ENCODE measurements at regions not wholly inside any gene's neighbourhood (a gene's known extent, or its start where the extent isn't known, plus 50 kb on each side); places are given as distances from the start of the nearest gene placed in this dataset.

DNA sequence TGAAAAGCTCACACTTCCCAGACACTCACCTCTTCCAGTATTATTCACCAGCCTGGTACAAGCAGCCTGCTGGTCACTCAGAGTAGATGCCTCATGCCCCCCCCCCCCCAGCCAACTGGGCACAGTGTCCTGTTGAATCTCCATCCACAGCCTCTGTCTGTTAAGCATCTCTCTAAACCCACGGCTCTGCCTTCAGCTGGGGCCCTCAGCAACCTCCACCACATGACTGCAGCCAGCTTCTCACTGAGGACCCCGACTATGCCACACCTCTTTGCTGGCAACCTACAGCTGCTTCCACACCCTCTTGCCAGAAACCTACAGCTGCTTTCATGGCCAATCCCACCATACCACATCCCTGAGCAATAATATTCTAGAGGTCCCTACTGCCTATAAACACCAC is 113.1 kb downstream of the RHOU start:
- DNase-seq (ENCODE audit: low read depth in 2 of 2) = no peak

DNA sequence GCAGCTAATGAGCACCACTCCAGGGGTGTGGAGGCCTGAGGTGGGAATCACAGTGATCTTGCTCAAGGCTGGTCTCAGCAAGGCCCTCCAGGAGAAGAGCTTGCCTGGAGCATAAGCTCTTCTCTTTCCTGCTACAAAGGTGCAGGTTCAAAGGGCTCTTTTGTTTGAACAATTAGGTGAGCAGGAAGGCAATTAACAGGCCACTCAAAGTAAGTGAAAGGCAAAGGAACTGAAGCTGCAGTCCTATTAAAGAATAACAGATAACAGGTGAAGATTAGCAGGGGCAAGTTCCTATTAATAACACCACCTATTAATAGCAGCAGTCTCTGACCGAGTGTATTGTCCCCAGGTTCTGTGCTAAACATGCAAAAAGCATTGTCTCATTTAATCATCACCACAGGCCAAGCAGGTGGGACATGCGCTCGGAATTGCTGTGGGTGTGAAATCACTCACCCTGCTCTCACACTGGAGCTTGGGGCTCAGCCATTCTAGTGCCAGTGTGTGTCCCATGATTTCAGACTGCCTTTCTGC is 113.8 kb downstream of the RHOU start:
- DNase-seq (ENCODE audit: low read depth in 2 of 2) = no peak

- DNase-seq (ENCODE audit: low read depth in 2 of 2) = no peak
These were observed 115.1 kb downstream of the RHOU start for GRCh38 chr1:228850141-228851100.

DNA sequence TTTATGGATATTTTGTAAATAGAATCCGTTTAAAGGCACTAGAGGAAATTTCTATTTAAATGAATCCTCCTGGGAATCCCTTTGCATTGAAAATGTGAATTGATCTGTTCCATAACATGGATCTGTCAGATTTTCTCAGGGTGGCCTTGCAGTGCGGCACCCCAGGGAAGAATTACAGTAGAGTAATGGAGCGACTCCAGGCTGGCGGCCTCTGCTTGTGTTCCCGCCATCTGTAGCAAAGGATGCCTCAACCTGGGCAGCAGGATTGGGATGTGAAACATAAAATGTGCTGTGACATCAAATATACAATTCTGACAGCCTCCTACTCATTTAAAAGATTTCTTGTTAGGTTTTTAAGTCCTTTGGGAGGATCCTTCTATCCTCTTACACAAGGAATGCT is 115.9 kb downstream of the RHOU start:
- no peak for DNase-seq (ENCODE audit: low read depth in 2 of 2)

DNA sequence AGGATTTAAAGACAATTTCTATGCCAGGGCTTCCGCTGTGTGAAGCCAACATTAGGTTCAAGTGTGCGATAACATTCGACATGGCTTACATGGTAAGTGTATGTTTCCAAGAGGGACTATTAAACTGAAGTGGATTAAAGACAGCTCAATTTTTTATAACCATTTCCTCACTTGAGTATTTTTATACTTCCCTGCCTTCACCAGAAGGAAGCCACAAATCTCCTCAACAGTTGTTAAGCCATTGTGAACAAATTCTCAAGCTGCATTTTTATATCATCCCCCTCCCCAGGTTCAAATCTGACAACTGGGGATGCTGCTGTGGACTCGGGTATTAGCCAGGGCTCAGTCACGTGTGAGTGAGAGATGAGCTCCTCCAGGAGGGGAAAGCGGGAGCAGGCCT is 116.3 kb downstream of the RHOU start:
- no peak for DNase-seq (ENCODE audit: low read depth in 2 of 2)

- DNase-seq (ENCODE audit: low read depth in 2 of 2) = no peak
These were observed 116.7 kb downstream of the RHOU start for GRCh38 chr1:228852024-228852423.

DNA sequence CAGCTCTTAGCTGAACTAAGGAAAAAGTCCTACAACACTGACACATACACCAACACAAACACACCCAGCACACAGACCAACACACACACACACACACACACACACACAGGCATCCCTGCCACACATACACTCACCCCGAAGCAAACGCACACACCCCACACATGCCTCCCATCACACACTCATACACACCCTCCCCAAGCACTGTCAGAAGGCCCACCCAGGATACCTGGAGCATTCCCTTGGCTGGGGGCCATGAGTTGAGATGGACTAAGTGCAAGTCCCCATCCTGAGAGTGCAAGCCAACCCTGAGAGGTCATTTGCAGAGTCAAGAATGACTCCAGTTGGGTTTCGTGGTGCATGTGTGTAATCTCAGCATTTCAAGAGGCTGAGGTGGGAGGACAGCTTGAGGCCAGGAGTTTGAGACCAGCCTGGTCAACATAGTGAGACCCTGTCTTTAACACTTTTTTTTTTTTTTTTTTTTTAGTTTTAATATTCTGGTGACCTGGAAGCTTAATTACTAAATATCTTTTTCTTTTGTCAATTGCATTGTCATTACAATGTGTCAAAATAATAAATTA is 117.3 kb downstream of the RHOU start:
- no peak for DNase-seq (ENCODE audit: low read depth in 2 of 2)

DNA sequence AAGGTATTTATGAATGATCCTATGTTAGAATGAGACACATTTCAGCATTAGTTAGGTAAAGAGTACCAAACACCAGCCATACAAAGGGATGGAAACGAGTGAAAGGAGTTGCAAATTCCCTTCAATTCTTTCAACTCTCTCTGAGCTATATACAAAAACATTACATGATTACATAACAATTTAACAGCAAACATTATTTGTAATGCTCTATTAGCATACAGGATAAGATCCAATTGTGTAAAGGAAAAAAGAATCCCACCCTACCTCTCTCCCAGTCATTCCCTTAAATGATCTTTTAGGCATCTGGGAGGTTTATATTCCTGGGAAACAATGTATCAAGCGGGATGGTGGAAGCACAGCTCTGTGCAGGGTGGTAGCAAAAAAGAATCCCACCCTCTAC is 117.9 kb downstream of the RHOU start:
- no peak for DNase-seq (ENCODE audit: low read depth in 2 of 2)

DNA sequence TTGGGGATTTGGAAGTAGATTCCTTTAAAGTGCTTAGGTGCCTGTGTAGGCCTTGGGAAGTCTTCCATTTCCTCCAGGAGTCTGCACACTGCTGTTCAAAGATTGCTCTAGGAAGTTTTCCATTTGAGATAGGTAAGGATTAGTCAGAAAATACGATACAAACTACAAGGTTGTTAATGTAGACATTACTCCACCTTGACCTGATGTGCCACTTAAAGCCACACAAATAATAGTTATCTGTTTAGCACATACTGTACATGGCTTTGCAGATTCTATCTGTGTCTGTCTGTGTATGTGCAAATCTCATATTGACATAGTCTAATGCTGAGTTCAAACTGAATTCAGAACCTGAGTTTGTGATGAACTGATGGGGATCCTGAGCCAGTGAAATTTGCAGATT is 118.4 kb downstream of the RHOU start:
- DNase-seq (ENCODE audit: low read depth in 2 of 2) = no peak

- DNase-seq (ENCODE audit: low read depth in 2 of 2) = no peak
These were observed 119.6 kb downstream of the RHOU start for GRCh38 chr1:228854907-228855306.

DNA sequence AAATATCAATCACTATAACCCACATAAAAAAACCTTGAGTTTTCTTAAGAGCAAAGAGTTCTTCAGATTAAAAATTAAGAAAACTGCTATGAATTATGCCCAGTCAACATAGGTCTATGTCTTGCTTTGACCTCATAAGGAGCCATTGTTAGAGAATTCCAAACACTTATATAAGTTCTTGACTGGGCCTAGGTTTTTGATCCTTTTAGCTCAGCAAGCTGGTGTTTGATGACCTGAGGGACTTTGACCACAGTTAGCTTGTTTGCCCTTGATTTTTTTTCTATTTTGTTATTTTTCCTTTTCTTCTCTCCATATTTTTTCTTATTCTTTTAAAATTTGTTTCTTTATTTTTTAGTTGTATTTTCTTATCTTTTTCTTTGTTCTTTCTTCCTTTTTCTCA is 122.3 kb downstream of the RHOU start:
- no peak for DNase-seq (ENCODE audit: low read depth in 2 of 2)

DNA sequence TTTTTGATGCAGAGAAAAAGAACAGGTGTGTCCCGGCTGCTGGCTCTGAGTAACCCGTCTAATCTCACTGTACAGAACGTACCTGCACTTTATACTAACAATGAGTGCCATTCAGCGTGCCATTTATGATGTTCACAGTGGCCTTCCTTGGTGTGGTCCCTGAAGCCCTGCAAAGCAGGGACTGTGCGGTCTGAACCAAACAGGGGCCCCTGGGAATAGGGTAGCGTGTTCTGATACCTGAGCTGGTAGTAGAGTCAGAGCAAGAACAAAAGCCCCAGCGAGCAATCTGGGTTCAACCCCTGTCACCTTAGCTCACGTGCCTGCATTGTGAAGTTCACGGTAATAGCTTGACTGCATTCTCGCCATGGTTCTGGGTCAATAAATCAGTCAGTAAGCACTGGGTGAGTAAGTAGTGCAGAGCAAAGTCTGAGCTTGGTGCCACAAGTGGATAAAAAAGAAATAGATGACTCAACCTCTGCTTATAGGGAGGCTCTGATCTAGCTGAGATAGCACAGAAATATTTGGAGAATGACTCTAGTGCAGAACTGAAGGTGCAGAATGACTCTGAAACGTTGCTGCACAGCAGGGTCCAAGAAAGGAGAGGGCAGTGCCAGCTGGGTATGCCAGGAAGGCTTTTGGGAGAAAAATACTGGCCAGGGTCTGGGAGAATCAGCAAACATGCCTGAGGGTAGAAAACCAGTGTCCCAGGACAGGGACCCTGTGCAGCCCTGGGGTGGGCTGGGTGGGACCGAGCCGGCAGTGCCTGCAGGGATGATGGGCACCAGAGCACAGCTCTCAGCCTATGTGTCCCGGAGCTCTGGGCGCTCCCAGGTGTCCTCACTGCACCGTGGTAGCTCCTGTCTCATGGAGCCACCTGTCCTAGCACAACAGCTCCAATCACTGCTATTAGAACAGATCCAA is 125.9 kb downstream of the RHOU start:
- no peak for DNase-seq (ENCODE audit: low read depth in 2 of 2)

DNA sequence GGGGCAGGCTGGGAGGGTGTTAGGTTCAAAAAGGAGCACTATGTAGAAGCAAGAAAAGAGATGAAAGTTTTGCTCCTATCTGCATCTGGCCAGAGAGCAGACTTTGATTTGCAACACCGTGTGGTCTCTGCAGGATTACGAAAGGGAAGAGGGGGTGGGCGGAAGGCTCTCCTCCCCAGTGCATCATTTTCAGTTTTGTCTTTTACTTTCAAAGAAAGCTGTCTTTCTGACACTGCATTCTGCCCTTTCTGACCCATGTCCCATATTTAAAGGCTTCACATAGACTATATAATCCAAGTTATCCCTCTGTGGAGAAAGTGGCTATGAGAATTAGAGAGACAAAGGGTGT is 126.5 kb downstream of the RHOU start:
- DNase-seq (ENCODE audit: low read depth in 2 of 2) = no peak

DNA sequence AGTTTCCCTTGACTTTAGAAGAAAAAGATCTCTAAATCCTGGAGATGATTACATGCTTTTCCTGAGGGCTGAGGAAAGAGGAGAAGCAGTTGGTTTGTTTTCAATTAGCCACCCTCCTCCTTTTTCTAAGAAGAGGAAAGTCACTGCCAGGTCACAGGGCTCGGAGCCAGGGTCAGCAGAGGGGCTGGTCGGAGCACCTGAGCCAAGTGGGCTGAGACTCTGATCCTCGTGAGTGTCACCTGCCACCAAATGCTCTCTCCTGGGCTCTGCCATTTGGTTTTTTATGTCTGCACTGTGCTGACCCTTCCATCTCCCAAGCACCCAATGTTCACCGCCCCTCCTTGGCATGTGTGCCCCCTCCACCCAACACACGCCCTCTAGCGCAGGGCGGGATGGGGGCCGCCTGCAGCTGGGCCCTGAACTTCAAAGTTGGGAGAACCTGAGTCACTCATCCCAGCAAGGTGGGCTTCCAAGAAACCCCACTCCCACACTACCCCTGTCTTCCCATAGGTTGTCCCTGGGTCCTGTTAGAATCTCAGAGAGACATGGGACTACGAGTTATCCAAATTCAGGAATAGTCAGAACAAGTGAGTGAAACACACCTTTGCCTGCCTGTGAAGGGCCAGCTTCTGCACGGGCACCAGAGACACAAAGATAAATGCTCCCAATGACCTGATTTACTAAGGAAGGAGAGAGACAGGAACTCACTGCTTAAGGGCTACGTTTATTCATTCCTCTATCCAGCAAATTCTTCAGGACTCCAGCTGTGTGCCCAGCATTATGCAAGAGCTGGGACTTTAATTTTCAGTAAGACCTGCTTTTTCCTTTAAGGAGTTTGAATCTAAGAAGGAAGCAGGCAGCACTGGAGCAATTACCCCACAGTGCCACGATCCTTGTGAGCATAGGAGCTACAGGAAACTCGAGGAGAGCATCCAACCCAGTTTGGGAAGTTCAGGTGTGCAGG is 127.5 kb downstream of the RHOU start:
- DNase-seq (ENCODE audit: low read depth in 2 of 2) = no peak

GRCh38 chr1:228863776-228864175 is 128.5 kb downstream of the RHOU start:
- no peak for DNase-seq (ENCODE audit: low read depth in 2 of 2)

DNA sequence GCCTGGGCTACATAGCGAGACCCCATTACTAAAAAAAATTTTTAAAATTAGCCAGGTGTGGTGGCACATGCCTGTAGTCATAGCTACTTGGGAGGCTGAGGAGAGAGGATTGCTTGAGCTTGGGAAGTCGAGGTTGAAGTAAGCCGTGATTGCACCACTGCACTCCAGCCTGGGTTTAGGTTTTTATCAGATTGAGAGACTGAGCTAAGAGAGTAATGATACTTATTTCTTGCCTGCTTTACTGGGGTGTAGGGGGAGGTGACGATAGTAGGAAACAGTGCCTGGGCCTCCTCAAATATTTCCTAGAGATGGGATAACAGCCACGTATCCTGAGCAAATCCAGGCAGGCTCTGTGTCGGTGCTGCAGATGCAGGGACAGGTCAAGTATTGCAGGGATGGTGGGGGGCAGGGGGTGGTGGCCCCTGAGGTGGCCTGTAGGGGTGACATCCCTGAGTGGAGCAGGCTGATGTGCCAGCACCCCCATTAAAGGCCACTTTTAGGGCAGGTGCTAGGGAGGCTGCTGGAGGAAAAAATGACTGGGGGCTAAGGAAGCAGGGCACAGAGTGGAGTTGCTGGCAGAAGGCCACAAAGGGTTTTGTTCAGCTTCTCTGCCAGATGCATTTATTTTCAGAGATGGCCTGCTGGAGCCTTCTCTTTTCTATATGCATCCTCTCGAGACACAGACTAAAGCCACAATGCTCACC is 130.5 kb downstream of the RHOU start:
- no peak for DNase-seq (ENCODE audit: low read depth in 2 of 2)

DNA sequence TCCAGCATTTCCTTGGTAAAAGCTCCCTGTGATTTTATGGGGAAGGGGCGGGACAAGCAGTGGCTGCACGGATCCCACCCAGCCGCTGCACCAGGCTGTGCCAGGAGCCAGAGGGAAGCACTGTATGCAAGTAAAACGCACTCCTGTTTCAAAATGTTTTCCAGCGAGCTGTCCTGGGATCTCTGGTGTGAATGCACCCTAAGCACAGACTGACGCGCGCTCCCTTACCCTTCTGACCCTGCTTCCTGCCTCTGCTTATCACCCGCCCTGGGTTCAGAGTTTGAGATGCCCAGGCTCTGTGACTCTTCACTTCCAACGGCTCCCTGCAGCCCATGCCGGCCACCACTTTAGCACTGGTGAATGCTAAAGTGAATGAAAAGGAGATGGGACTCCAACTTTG is 131.2 kb downstream of the RHOU start:
- DNase-seq (ENCODE audit: low read depth in 2 of 2) = no peak

- no peak for DNase-seq (ENCODE audit: low read depth in 2 of 2)
These were observed 132.1 kb downstream of the RHOU start for GRCh38 chr1:228867108-228867950.

DNA sequence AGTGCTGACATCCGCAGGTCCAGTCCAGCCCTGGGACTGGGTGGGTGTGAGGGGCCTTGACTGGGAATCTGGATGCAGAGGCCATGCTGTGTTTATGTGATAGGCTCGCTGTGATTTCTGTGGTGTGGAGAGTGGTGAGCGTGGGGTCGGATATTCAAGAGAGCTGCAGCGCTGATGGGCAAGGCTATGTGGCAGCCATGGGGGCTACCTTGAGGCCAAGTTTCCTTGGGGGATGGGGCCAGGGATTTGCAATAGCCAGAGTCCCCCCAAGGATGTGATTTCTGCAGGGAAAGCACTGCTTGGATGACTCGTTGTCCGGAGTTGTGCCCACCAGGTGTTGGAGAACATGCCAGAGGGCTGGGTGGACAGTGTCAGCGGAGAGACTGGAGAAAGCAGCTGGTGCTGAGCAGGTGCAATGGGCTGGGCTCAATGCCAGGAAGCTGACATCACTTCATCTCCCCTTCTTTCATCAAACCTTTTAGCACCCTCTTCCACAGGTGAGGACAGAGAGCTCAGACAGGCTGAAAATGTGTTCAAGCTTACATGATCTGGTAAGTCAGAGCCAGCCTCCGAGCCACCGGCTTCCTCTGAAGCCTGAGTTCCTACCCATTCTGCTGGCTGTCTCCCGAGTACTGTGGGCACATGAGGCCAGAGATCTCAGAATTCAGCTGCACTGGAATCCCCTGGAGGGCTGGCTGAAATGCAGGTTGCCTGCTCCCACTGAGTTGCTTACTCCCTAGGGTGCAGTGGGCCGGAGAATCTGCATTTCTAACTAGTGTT is 132.9 kb downstream of the RHOU start:
- DNase-seq (ENCODE audit: low read depth in 2 of 2) = no peak

Measured in stimulated activated CD4-positive, alpha-beta T cell treated with anti-CD3 and anti-CD28 coated beads, Interleukin-1b, Interleukin-23, amount 100 ng/mL, for 1 hour (primary cell).